HG03066 (cell line): ENCODE measurements at regions not wholly inside any gene's neighbourhood (a gene's known extent, or its start where the extent isn't known, plus 50 kb on each side); places are given as distances from the start of the nearest gene placed in this dataset.
A peak's percentile ranks its signal among the peaks of the same experiment; 100 is the strongest.
"Not testable (repeated sequence)": the region's sequence is repeated elsewhere in the genome, so short reads cannot be mapped to it uniquely, and the experiment has no call there.

ENCODE experiments used
- ATAC-seq: cut with Tn5 transposase; IDR thresholded peaks from one replicate; pipeline ENCODE4 v1.9.1; 2021; ENCODE audit warnings: low read depth; ENCODE audit not compliant: unreplicated experiment

- ATAC-seq: not testable (repeated sequence)
Observed at GRCh38 chr9:42656789-42657188, 473.3 kb downstream of the SPATA31A6 start.

- ATAC-seq: not testable (repeated sequence)
Observed at GRCh38 chr9:42657496-42657895, 474.0 kb downstream of the SPATA31A6 start.

GRCh38 chr9:42697146-42697545 is 513.7 kb downstream of the SPATA31A6 start:
- not testable (repeated sequence) for ATAC-seq

- ATAC-seq: not testable (repeated sequence)
Observed at GRCh38 chr9:42702890-42703289, 519.4 kb downstream of the SPATA31A6 start.

- not testable (repeated sequence) for ATAC-seq
Observed at GRCh38 chr9:42724841-42725835, 541.7 kb downstream of the SPATA31A6 start.

- ATAC-seq: peak; percentile 65
Observed at GRCh38 chr9:42743030-42743814, 559.8 kb downstream of the SPATA31A6 start.

GRCh38 chr9:42757251-42757650 is 573.8 kb downstream of the SPATA31A6 start:
- not testable (repeated sequence) for ATAC-seq

GRCh38 chr9:42759320-42759719 is 575.9 kb downstream of the SPATA31A6 start:
- ATAC-seq: not testable (repeated sequence)

GRCh38 chr9:42782201-42782600 is 598.7 kb downstream of the SPATA31A6 start:
- not testable (repeated sequence) for ATAC-seq

- not testable (repeated sequence) for ATAC-seq
Observed at GRCh38 chr9:42792725-42793124, 609.3 kb downstream of the SPATA31A6 start.

- not testable (repeated sequence) for ATAC-seq
Observed at GRCh38 chr9:42798571-42798970, 615.1 kb downstream of the SPATA31A6 start.

- not testable (repeated sequence) for ATAC-seq
Observed at GRCh38 chr9:42802716-42803115, 619.3 kb downstream of the SPATA31A6 start.

GRCh38 chr9:42806674-42807073 is 623.2 kb downstream of the SPATA31A6 start:
- not testable (repeated sequence) for ATAC-seq

- not testable (repeated sequence) for ATAC-seq
Observed at GRCh38 chr9:42821468-42821867, 638.0 kb downstream of the SPATA31A6 start.

GRCh38 chr9:42848156-42848555 is 664.7 kb downstream of the SPATA31A6 start:
- not testable (repeated sequence) for ATAC-seq

GRCh38 chr9:42850896-42851693 is 667.6 kb downstream of the SPATA31A6 start:
- ATAC-seq: not testable (repeated sequence)

- ATAC-seq: not testable (repeated sequence)
Observed at GRCh38 chr9:42851701-42852100, 668.2 kb downstream of the SPATA31A6 start.

- not testable (repeated sequence) for ATAC-seq
Observed at GRCh38 chr9:42852133-42852930, 668.9 kb downstream of the SPATA31A6 start.

GRCh38 chr9:42860133-42860532 is 676.7 kb downstream of the SPATA31A6 start:
- not testable (repeated sequence) for ATAC-seq
